Superior temporal gyrus (tissue), 1 donor: ENCODE measurements at regions not wholly inside any gene's neighbourhood (a gene's known extent, or its start where the extent isn't known, plus 50 kb on each side); places are given as distances from the start of the nearest gene placed in this dataset.

Experiments used
- DNase-seq: peaks from one replicate; pipeline ENCODE4 v3.0.0-alpha.2; 2016; ENCODE audit errors: extremely low spot score

GRCh38 chr13:105787632-105788031 is 747.8 kb downstream of the EFNB2 start:
- no peak for DNase-seq

- no peak for DNase-seq
These were observed 750.0 kb downstream of the EFNB2 start for GRCh38 chr13:105785436-105785835.

- no peak for DNase-seq
These were observed 752.2 kb downstream of the EFNB2 start for GRCh38 chr13:105783261-105783660.

DNA sequence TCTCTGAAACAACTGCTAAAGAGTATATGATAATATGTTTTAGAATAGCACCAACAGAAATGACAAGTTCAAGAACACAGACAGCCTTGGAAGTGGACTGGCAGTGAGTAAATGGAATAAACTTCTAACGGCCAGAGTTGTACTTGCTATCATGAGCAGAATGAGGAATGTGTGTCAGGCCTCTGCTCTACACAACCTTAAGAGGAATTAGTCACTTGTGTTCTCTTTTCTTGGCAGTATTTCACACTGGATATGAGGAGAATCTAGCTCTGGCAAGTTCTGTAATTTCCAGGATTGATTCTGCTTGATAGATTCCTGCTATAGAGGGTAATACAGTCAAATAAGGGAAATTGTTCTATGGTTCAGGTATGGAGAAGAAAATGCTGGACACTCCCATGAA is 757.3 kb downstream of the EFNB2 start:
- no peak for DNase-seq

- no peak for DNase-seq
These were observed 760.6 kb downstream of the EFNB2 start for GRCh38 chr13:105774739-105775460.

DNA sequence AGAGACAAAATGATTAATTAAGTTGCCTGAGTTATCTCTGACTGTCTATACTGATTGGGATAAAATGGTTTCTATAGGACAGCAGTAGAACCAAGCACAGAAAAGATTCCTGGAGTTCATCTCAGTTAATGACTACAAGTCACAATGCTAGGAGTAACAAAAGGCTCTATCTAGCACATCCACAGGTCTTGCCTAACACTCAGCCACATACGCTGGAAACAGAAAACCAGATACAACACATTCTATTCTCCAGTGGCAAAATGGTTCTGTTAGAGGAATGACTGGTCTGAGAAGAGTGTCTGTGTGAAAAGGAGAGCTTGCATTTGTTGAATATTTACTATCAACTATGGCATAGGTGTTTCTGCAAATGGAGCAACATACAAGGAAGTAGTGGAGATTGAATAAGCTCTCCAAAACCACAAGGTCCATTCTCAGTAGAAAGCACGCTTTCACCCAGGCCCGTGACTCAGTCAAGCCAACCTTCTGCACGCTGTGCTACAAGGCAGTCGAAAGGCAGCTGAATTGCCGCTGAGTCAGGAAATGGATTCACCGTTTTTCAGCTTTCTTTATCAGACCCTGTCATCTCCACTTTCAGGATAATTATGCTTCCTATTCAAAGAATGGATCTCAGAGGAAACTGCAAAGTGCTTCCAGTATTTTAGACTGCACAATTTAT is 761.5 kb downstream of the EFNB2 start:
- no peak for DNase-seq

GRCh38 chr13:105773241-105773640 is 762.2 kb downstream of the EFNB2 start:
- no peak for DNase-seq

- DNase-seq, result no peak
These were observed 771.0 kb downstream of the EFNB2 start for GRCh38 chr13:105764486-105764885.

- DNase-seq, result peak; percentile 57
These were observed 771.6 kb downstream of the EFNB2 start for GRCh38 chr13:105763851-105764250.

DNA sequence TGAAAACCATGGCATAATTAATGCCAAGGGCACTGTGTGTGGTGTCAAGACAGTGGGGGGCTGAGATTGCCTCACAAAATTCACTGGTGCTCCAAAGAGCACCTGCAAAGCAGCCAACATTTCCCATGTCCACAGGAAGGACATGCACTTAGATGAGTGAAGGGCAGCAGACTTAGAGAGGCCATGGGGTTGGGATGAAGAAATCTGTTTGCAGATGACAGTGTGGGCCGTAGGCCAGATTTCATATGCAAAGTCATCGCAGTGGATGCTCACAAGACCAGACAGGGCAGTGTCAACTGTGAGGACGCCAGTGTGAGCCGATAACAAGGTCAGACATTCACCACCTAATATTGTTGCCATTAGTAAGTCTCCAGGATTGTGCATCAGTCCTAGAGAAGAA is 773.4 kb downstream of the EFNB2 start:
- no peak for DNase-seq

GRCh38 chr13:105758918-105759860 is 776.3 kb downstream of the EFNB2 start:
- no peak for DNase-seq

- DNase-seq, result no peak
These were observed 794.7 kb downstream of the EFNB2 start for GRCh38 chr13:105740739-105741138.

- no peak for DNase-seq
These were observed 797.8 kb downstream of the EFNB2 start for GRCh38 chr13:105737688-105738087.

- DNase-seq, result no peak
These were observed 800.2 kb downstream of the EFNB2 start for GRCh38 chr13:105735281-105735680.

DNA sequence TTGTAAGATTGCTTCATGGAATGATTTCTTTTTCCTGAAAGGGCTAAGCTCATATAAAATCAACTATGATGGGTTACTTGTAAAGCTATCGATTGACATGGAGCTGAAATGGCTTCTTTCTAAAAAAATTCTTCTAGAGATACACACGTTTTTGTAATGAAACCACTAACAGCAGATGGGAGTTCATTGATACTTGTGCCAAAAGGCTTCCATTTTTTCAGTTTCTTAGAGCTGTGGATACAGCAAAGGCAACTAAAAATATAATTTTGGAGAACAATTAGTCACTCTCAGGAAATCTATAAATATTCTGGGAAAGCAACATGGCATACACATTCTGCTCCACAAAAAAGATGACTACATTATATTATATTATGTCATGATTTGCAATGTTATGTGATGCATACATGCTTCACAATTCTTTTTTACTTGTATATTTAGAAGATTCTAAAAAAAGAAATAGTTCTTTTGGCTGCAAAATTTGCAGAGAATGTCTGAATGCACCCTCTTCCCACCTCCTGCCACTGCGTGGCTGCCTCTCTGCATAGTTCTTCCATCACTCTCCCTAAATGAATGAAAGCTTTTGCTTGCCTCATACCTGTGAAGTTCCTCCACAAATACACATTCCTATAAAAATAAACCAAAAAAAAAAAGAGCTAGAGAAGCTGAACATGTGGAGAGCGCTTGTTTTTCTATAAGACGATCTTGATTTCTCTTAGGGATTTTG is 802.5 kb downstream of the EFNB2 start:
- DNase-seq, result peak; percentile 67

DNA sequence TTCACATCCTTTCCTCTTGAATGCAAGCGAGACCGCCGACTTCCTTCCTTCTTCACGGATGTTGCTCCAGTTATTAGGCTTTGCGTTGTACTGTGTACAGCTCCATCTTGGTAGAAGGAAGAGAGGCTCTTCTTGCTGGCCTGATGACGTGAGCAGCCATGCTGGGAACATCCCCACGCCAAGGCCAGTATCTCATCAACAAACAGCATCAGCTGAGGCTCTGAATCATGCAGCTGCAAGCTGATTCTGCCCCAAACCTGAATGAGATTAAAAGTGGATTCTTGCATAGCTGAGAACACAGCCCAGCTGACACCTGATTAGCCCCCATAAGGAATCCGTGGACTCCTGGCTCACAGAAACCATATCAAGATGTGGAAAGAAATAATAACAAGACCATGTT is 809.6 kb downstream of the EFNB2 start:
- DNase-seq, result no peak

DNA sequence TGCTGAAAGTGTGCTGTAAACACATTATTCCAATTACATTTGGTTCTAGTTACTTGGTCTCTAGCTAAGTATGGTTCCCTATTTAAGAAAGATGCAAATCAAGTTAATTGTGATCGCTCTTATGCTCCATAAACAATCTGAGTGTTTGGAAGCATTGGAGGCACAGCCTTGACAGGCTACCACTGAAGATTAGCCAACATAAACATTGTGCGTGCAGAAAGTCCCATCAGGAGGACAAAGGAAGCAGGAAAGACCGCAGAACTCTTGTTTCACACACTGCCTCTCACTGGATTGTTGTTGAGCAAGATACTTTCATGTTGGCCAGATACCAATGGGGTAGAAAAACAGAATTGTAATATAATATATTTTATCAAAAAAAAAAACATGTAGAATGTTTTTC is 814.4 kb downstream of the EFNB2 start:
- no peak for DNase-seq

DNA sequence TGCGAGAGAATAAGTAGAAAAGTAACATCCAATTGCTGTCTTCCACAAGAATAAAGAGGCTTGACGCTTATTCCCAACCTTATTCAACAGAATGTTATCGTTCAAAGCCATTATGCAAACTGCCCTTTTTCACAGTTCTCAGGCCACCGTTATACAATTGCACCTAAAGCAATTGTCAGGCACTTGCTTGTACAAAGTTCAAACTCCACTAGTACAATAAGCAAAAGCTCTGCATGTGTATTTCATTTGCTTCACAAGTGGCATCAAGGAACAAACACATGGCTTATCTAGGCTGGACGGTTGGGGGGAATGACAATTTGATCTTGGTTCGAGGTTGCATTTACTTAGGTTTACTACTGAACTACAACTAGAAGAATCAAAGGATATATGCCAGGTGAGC is 815.6 kb downstream of the EFNB2 start:
- no peak for DNase-seq

GRCh38 chr13:105709181-105709580 is 826.3 kb downstream of the EFNB2 start:
- DNase-seq, result no peak

DNA sequence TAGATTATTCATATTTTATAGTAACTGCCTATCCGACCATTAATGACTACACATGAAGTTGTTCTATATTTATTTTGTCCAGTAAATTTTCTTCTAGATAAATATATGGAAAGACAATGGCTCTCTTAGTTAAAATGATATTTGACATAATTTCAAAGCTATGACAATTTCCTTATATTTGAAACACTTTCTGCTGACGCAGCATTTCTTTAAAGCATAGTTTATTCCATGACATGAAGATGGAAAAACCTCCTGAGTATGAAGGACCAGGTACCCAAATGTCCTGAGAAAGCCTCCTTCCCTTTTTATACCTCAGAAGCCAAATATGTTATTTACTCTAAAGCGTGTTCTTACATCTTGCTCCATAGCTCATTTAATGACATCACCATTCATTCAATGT is 831.6 kb downstream of the EFNB2 start:
- no peak for DNase-seq

DNA sequence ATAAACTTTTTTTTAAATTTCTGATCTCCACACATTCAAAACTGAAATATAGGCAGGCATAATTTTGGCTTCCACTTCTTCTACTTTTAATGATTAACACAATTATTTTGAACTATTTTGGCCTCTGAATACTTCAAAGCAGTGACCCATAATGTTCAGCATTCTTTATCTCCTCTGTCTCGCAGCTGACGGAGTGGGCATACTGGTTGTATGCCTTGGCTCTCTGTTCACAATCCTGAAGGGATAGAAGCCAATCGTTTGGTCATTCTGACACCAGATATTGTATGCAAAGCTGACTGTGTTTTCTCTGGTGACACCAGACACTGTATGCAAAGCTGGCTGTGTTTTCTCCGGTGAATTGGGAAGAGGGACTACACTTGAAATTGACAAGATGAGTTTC is 833.0 kb downstream of the EFNB2 start:
- DNase-seq, result no peak

DNA sequence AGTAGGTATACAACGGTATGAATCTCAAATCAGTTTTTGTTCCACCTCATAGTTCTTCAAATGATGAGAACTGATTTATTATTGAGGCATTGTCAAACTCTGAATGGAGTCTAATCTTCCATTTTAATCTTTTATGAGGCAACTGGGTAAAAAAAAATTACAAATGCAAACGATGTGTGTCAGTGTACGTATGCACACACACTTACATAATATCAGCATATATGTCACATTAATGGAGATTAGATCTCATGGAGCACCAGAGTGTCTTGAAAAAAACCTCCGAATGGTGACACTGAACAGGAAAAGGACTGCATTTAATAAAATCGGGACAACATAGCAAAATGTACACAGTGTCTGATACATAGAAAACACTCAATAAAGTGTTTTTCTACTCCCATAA is 842.7 kb downstream of the EFNB2 start:
- no peak for DNase-seq
